RPMI7951 (cell line): ENCODE measurements at regions not wholly inside any gene's neighbourhood (a gene's known extent, or its start where the extent isn't known, plus 50 kb on each side); places are given as distances from the start of the nearest gene placed in this dataset.
"Not testable (repeated sequence)": the region's sequence is repeated elsewhere in the genome, so short reads cannot be mapped to it uniquely, and the experiment has no call there.

Experiments
- DNase-seq: peaks from one replicate; pipeline ENCODE4 v3.0.0-alpha.2; 2012; ENCODE audit warnings: low read depth

DNA sequence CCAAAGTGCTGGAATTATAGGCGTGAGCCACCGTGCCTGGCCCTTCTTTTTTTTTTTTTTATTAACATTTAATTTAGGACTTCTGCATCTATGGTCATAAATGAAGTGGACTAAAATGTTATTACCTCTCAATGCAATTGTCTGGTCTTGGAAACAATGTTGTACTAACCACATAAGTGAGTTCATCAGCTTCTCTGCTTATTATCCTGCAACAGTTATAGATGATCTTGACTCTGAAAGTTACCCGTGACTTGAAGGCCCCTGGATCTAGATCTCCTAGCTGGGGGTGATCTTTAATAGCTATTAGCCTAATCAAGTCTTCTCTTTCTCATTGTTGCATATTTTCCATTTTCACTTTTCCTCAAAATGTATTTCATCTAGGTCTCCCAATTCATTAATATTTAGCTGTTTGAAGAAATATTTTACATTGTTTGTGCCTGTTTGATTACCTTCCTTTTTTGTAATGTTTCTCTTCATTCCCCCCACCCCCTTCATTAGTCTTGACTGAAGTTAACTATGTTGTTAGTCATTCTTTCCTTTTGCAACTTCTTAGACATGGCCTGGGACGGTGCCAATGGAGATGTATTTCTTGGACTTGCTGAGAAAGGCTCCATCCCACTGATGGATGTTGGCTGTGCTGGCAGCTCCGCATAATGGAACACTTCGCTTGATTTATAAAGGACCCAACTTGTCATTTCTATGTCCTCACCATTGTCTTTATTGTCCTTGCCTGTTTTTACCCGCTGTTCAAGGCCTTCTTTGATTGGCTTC lies 141.6 kb upstream of the RIOK3 start:
- peak; percentile 76 for DNase-seq

DNA sequence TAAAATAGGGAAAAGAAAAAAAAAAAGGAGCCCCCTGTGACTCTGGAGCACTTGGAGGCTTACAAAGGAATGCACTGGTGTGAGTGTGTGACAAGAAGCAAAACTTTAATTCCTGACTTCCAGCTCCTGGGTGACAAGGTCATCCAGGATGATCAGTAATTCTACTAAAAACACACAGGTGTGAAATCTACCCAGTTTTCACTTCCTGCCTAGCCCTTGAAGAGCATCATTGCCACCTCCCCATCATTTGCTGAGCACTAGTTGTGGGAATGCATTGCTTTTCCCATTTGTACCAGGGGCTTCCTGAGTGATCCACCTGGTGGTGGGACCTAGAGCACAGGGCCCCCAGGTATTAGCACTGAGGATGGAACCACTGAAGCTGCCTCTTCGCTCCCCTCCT lies 139.7 kb upstream of the RIOK3 start:
- DNase-seq: no peak

DNA sequence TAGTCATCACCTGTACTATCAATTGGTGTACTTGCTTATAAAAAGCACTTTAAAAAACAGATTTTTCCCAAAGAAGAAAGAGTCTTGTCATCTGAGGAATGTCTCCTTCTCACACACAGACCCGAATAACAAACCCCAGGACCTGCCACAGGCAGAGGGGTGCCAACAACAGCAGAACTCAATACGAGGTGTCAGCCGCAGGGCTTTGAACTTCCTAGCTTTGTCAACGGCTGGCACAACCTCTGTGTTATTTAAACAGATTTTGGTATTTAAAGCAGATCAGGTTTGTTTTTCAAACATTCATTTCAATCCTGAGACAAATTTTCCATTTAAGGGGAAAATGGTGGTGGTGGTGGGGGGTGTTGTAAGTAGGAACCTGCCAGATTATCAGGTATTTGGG lies 138.4 kb upstream of the RIOK3 start:
- no peak for DNase-seq

DNA sequence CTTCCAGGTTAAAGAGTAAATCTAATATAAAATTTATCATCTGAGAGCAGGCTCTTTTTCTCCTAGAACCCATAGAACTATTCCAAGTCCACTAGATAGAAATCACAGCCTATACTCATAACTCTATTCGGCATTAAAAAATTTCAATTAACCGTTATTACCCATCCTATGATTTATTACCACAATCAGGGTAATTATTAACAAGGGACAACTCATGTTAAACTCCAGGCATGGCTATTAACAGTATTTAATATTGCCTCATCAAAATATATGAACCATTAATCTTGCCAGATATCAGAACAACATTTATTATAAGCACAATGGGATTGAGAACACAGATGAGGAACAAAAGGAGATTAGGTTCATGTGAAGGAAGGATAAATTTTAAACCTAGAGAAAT lies 136.8 kb upstream of the RIOK3 start:
- no peak for DNase-seq

DNA sequence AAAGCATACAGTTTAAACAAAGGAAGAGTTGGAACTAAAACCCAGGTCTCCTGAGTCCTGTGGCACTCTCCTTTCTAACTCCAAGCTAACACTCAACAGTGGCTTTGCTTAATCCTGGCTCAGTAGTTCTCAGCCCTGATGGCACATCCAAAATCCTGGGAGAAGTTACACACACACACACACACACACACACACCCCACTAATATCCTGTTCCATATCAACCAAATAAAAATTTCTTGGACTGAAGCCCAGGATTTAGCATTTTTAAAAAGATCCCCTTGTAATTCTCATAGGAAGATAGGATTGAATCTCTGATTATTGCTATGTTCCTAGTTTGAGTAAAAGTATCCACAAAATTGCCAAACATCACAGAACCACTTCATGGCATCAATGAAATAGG lies 136.1 kb upstream of the RIOK3 start:
- no peak for DNase-seq

DNA sequence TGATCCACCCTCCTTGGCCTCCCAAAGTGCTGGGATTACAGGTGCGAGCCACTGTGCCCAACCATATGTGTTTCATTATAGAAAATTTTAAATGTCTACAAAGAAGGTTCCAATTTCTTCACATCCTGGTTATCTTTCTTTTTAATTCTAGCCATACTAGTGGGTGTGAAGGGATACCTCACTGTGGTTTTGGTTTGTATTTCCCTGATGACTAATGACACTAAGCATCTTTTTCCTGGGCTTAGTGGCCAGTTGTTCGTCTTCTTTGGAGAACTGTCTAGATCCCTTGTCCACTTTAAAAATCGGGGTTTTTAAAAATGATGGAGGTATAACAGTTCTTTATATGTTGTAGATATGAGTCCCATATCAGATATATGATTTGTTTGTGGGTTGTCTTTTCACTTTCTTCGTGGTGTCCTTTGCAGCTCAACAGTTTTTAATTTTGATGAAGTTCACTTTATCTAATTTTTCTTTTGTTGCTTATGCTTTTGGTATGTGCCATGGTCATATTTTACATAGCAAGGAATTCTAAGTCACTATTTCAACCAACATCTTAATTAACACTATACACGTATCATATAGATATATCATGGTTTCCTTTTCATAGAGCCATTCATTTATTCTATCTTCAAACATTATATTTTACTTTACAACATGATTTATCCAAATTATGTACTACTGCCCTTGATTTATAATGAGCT lies 135.0 kb upstream of the RIOK3 start:
- peak; percentile 77 for DNase-seq

DNA sequence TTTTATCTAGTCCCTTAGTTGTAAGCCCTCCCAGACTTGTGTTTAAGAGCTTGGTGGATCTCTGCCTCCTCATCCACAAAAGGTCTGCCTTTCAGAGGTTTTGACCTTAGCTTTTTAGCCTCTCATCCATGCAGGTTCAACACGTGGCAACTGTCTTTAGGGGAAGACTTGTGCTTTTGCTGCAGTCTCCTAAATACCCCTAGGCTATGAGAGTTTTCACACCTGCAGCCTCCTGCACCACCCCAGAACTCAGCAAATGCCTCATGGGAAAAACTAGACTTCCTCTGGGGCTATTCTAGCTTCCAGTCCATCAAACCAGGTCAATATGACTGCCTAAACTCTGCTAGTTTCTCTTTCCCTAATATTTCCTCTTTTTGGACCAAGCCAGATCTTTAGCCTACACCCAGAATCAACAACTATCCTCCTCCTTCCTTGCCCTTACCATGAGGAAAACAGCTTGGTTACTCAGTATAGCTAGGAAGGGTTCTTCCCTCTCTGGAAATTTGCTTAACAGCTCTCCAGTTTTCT lies 132.3 kb upstream of the RIOK3 start:
- DNase-seq: no peak

DNA sequence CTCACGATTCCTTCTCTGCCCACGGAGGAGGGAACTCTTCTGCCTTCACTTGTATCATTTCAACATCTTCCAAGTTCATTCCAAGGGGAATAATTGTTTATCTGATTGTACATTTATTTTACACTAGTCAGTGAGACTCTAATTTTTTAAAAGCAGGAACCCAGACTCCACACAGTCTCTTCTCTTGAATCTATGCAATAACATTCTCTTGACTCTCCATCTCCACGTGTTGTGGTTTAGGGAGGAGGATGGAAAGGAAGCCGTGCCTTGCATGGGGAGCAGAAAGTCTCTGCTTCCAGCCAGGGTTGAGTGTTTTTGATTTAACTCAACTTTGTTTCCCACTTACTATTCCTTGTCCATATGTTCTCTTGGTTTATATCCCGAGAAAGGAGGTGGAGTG lies 131.1 kb upstream of the RIOK3 start:
- DNase-seq: no peak

DNA sequence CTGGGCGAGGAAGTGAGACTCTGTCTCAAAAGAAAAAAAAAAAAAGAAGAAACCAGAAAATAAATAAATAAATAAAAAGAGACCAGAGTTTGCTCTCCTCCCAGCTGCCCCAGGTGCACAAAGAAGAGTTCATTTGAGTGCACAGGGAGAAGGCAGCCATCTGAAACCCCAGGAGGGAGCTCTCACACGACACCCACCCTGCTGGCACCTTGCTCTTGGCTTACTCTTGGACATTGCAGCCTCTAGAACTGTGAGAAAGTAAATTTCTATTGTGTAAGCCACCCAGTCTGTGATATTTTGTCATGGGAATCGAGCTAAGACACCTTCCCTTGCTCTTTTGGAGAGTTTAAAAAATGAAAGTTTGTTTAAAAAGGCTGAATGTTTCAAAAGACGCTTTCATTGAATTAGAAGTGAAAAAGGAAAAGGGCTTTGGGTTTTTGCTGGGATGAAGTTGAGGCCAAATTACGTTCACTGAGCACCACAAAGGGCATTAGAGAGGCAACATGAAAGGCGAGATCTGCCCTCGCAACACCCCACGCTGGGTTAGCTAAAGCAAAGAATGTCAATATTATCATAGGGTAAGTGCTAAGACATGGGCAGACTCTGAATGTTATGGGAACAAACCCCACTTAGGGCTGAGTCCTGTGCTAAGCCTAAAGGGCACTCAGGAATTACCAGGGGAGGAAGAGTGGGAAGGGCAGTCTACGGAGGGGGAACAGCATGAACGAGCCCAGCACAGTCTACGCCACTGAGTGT lies 128.9 kb upstream of the RIOK3 start:
- no peak for DNase-seq

DNA sequence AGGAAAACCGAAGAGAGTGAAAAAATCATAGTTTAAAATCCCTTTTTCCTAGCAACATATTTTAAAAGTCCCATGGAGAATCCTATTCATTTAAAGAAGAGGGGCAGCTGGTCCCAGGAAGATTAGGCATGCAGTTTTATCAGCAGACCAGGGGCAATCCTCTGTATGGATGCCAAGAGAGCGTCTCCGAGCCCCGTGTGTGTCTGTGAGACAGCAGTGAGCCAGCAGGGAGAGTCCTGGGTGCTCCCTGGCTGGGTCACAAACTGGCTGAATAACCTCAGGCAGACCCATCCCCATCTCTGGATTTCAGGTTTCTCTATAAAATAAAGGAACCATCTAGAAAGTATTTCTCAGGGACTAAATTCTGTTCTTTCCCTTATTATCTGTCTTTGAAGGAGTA lies 128.2 kb upstream of the RIOK3 start:
- no peak for DNase-seq

DNA sequence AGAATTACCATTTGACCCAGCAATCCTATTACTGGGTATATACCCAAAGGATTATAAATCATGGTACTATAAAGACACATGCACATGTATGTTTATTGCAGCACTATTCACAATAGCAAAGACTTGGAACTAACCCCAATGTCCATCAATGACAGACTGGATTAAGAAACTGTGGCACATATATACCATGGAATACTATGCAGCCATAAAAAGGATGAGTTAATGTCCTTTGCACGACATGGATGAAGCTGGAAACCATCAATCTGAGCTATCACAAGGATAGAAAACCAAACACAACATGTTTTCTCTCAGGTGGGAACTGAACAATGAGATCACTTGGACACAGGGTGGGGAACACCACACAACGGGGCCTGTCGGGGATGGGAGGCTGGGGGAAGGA lies 123.4 kb upstream of the RIOK3 start:
- not testable (repeated sequence) for DNase-seq

DNA sequence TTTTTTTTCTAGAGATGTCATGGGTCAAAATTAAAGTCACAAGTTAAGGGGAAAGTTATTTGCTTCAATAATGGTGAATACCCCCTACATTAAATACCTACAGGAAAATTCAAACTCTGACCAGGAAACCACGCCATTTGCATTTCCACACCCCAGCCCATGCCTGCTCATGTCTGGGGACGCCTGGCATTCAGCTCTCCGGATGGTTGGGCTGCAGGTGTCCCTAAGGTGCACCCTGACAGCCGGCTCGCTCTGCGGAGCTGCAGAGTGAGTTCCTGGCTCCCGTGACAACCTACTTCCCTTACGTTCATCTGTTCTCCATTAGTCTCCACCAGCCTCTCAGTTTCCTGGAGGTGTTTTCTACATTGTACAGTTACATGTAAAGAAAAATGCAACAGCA lies 122.7 kb upstream of the RIOK3 start:
- DNase-seq: no peak

DNA sequence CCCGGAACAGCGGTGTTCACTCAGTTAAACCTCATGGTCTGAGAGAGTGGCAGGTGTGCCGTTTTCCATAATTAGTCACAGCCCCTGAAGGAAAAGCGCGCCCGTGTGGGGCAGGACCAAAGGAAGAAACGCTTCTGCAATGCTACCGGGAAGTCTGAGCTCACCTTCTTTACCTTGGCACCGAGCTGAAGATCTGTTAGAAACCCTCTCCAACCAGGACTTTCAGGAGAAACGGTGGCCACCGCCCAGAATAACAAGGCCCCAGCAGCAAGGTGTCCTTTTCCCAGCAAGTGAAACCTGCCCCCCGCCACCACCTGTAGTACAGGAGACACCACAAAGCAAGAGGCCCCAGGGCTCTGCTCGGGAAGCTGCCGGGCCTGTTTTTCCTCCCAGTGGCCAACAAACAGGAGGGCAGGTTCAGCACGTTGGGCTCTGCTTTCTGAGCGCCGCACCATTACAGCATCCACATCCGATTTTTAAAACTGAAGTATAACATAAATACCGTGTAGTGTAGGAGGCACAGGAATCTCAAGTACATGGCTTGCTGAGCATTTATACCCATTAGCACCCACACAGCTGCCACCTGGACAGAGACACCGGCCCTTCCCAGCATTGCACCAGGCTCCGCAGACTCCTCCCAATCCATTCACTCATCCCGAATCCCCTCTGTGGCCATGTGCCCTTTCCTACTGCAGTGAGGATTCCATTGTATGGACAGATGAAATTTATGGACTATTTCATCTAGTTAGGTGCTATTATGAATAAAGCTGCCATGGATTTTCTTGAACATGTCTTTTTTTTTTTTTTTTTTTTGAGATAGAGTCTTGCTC lies 121.8 kb upstream of the RIOK3 start:
- DNase-seq: no peak

DNA sequence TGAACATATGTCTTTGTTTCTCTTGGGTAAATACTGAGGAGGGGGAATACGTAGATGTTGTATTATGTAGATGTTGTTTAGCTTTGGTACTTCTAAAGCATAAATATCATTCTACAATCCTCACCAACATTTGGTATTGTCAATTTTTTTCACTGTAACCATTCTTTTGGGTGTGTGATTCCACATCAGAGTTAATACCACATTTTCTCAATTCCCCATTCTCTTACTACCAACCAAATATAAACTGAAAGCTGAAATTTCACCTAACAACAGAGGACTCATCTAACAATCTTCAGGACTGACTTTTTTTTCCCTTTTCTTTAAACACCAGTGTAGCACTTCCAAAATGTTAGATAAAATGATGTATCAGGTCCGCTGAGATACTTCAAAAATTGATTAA lies 120.7 kb upstream of the RIOK3 start:
- DNase-seq: no peak

DNA sequence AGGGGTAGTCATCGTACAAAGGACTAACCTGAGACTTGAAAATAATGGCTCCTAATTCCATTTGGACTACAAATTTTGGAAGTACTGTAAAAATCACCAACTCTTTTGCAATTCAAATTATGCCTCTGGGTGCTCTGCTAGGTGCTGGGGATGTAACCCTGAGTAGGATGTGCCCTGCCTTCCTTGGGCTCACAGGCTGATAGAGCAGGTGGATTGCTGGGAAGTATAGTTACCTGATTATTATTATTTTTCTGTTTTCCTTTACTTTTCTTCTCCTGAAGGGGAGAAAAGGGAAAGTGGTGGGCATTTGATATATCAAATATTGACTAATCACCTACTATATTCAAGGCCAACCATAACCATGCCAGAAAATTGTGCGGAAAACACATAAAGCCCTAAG lies 119.3 kb upstream of the RIOK3 start:
- DNase-seq: no peak

DNA sequence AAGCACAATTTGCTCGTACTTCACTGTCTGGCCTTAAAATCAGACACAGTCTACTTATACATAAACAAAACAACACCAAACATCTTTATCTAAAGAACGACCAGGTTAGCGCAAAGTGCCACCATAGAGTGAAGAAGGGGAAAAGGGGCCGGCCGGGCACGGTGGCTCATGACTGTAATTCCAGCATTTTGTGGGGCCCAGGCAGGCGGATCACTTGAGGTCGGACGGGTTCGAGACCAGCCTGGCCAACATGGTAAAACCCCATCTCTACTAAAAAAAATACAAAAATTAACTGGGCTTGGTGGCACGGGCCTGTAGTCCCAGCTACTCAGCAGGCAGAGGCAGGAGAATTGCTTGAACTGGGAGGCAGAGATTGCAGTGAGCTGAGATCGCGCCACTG lies 118.5 kb upstream of the RIOK3 start:
- DNase-seq: no peak

DNA sequence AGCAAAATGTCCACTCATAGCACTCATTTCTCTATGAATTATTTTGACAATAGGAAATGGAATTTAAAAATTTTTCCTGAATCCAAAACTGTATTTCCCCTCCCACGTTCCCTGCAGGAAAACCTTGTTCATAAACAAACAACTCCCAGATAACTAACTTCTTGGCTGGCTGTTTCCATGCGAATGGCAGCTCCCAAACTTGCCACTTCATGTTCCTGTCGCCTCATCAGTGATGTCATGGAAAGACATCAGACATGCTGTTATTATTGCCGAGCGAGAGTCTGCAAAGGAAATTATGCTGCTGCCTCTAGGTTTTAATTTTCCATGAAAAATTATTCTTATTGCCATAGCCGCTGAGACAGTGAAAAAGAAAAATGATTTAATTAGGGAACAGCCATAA lies 117.0 kb upstream of the RIOK3 start:
- DNase-seq: no peak

DNA sequence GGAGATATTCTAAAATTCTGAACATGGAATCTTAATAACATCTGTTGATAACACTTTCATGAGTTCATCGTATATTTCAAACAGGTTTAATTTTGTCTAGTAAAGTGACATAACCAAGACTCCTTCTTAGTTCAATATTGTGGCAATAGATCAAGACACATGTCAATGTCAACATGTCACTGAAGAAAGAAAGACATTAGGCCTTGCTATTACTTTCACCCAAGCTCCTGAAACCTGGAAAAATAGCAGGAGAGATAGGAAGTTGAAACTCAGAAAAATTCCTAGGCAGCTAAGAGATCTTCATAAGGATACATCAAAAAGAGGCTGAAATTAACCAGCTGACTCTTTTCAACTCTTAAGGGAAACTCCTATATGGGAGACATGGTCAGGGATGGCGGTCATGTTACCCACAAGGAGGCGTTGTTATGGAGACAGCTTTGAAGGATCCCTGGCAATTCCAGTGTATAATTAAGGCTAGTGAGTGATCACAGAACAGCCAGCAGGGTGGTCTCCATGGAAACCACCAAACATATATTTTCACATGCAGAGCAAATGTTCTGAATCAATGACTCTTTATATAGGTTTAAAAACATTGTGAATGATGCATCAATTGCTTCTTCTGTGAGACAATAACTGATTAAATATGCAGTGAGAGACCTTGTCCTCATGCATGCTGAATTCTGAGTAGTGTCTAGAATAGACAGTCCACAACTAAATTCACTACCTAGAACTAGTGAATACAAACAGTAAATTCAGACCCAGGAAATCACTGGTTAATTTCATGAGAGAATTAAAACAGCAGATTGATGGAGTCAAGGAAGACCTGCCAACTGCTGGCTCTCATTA lies 115.3 kb upstream of the RIOK3 start:
- DNase-seq: peak; percentile 69

DNA sequence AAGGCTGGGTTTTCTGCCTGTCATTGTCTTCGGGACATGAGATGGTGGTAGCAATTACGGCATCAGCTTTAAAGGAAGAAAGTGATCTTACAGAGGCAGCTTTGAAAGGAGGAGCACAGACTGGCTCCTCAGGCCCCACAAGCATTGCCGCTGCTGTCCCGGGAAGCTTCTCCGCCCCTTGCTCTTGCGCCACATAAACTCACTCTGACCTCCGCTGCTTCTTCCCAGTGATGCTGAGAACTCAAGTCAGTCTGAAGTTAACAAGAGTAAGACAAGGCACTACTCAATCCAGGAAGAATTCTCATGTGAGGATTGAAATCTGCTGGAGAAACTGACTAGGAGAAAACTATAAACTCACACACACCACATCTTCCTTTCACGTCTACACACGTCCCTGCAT lies 112.4 kb upstream of the RIOK3 start:
- no peak for DNase-seq

DNA sequence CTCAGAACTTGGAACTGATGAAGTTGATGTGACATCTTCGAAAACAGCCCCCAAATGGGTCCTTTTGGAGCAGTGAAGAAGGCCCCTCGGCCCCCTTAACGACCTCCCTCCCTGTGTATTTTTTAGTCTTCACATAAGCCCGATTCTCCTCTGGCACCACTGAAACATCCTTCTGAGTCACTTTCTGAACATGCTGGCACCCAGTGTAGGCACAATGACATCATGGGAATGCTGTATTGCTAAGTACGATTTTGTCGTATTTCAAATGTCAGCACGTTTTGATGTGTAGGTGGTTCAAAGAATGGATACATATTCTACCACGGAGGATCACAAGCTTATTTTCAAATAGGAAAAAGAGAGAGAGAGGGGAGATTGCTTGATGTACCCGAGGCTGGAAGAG lies 111.7 kb upstream of the RIOK3 start:
- DNase-seq: no peak

DNA sequence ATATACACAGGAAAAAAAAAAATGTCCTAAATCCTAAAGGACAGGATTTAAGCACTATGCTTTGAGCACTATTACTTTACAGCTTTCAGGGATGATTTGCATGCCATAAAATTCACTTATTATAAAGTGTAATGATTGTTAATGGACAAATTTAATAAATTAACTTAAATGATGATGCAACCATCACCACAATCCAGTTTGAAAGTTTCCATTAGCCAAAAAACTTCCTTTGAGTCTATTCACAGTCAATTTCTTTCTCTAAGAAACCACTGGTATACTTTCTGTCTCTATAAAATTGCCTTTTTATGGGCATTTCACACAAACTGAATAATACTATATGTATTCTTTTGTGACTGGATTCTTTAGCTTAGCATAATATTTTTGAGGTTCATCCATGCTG lies 111.1 kb upstream of the RIOK3 start:
- no peak for DNase-seq
